Epithelial cell of proximal tubule (primary cell): ENCODE measurements at regions not wholly inside any gene's neighbourhood (a gene's known extent, or its start where the extent isn't known, plus 50 kb on each side); places are given as distances from the start of the nearest gene placed in this dataset.
"Not testable (repeated sequence)": the region's sequence is repeated elsewhere in the genome, so short reads cannot be mapped to it uniquely, and the experiment has no call there.

Source experiments
- DNase-seq: peaks from one replicate; pipeline ENCODE4 v3.0.0-alpha.2; 2011; ENCODE audit warnings: low read depth
- H3K4me3 ChIP-seq: 2 replicates; pipeline ENCODE4 v1.5.1; 2011; ENCODE audit warnings: low read depth, mild to moderate bottlenecking, low read length
- TF ChIP-seq, protein P1 (sequence below): conservative IDR thresholded peaks from 2 replicates; pipeline ENCODE4 v1.5.1; 2012; ENCODE audit warnings: low read depth, mild to moderate bottlenecking, low read length

DNA sequence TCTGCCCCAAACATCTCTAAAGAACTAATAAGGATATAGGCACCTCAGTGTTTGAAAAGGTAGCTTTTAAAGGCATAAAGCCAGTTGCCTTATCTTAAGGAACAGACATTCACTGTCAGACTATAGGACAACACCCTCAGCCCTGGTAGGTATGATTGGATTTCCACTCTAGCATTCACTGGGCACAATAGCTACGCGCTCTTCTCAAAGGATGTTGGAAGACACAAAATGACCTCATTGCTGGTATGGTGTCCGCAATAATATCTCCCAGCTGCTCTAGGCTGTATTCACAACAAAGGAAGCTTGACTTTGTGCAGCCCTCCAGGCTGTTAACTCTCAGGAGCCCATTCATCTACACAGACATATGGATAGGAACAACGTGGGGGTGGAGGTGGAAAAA is 119.4 kb upstream of the CXADR start:
- TF ChIP-seq, protein P1, sequence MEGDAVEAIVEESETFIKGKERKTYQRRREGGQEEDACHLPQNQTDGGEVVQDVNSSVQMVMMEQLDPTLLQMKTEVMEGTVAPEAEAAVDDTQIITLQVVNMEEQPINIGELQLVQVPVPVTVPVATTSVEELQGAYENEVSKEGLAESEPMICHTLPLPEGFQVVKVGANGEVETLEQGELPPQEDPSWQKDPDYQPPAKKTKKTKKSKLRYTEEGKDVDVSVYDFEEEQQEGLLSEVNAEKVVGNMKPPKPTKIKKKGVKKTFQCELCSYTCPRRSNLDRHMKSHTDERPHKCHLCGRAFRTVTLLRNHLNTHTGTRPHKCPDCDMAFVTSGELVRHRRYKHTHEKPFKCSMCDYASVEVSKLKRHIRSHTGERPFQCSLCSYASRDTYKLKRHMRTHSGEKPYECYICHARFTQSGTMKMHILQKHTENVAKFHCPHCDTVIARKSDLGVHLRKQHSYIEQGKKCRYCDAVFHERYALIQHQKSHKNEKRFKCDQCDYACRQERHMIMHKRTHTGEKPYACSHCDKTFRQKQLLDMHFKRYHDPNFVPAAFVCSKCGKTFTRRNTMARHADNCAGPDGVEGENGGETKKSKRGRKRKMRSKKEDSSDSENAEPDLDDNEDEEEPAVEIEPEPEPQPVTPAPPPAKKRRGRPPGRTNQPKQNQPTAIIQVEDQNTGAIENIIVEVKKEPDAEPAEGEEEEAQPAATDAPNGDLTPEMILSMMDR = no peak
- no peak overlapping the region for H3K4me3 ChIP-seq
- no peak for DNase-seq

DNA sequence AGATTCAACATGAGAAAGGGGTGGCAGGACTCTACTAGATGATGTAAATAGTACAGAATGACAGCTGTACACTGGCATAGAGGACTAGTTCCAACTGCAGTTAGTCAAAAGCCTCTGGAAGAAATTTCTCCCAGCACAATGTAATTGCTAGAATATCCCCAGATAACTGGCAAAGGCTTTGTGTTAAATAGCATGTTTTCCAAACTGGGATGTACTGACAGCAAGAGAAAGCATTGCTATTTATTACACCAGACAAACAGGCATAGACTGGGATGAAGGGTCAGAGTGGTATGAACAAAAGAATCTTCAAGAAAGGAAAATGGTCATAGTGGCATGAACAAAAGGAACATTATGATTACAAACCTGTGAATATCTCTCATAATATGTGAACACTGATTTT is 115.9 kb upstream of the CXADR start:
- no peak for DNase-seq
- TF ChIP-seq, protein P1 = no peak
- H3K4me3 ChIP-seq = no peak overlapping the region

DNA sequence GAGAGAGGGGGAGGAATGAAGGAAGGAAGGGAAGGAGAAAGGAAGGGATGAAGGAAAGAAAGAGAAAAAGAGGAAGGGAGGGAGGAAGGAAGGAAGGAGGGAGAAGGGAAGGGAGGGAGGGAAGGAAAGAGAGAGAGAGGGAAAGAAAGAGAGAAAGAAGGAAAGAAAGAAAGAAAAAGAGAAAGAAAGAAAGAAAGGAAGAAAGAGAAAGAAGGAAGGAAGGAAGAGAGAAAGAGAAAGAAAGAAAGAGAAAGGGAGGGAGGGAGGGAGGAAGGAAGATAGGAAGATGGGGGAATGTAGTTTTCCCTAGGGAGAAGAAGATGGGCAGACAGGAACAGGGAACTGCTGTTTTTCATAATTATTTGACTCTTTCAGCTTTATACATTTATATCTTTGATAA is 115.1 kb upstream of the CXADR start:
- DNase-seq = no peak
- TF ChIP-seq, protein P1 = no peak
- H3K4me3 ChIP-seq = no peak overlapping the region

DNA sequence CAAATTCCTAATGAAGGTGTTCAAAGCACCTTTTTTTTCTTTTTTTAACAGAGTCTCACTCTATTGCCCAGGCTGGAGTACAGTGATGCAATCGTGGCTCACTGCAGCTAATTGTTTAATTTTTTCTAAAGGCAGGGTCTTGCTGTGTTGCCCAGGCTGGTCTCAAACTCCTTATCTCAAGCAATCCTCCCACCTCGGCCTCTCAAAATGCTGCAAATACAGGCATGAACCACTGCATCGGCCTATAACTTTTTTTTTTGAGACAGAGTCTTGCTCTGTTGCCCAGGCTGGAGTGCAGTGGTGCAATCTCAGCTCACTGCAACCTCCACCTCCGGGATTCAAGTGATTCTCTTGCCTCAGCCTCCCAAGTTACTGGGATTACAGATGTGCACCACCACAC is 113.9 kb upstream of the CXADR start:
- not testable (repeated sequence) for DNase-seq, H3K4me3 ChIP-seq

DNA sequence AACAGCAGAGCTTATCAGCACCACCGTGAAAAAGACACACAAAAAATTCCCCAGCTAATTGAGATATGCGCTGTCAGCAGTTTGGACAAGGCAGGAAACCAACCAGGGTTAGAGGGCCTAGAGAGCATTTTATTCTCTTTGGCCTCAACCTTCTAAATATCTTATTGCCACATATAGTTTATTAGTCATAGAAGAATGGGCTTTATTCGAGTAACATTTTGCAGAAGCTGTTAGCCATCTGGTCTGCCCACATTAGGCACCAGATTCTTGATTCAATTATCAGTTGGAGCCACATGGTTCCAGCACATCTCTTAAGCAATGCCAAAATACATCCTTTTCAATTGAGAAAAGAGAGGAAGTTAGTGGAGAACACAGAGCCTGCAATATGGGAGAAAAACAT is 109.9 kb upstream of the CXADR start:
- no peak overlapping the region for H3K4me3 ChIP-seq
- no peak for DNase-seq
- TF ChIP-seq, protein P1 = no peak

DNA sequence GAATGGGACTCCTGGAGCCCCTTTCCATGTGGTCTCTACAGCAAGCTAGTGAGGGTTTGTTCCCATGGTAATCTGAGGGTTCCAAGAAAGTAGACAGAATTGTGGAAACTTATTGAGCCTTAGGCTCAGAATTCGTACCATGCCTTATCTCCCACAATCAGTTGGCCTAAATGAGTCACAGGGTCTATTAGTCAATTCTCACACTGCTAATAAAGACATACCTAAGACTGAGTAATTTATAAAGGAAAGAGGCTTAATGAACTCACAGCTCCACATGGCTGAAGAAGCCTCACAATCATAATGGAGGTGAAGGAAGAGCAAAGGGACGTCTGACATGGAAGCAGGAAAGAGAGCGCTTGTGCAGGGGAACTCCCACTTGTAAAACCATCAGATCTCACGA is 106.6 kb upstream of the CXADR start:
- TF ChIP-seq, protein P1 = no peak
- DNase-seq = no peak
- H3K4me3 ChIP-seq = no peak overlapping the region

DNA sequence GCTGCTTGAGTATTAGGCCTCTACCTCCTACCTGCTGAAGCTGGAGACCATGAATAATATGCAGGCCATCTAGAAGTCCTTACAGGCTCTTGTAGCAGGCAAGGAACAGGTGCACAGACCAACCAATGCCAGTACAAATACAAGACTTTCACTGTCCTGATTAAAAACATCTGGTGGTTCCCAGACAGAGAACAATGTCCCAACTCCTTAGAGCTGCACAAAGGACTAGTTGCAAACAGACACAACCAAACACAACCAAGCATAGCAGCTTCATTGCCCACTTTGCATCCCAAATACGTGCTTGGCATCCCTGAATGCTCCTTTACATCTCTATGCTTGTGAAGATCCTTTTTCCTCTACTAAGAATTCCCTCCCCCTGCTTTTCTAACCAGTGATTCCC is 98.1 kb upstream of the CXADR start:
- TF ChIP-seq, protein P1 = no peak
- DNase-seq = no peak
- no peak overlapping the region for H3K4me3 ChIP-seq

DNA sequence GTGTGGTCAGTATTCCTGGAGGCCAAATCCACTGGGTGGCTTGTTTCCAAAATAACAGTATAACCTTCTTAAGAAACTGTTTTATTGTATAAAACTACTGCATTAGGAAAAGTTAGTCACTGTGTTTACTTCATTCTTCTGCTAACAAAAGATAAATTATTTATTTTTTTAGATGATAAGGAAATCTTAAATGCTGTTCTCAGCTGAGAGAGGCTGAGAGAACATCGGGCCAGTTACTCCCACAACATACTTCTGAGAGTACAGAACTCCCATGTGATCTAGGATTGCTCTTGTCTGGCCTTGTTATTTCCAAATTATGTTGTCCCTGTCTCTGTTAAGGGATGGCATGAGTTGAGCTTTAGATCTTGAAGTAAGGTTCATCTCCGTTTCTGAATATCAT is 96.7 kb upstream of the CXADR start:
- DNase-seq = no peak
- TF ChIP-seq, protein P1 = no peak
- no peak overlapping the region for H3K4me3 ChIP-seq
